ENCODE measurements at regions not wholly inside any gene's neighbourhood (a gene's known extent, or its start where the extent isn't known, plus 50 kb on each side); places are given as distances from the start of the nearest gene placed in this dataset.
"Not testable (repeated sequence)": the region's sequence is repeated elsewhere in the genome, so short reads cannot be mapped to it uniquely, and the experiment has no call there.

DNA sequence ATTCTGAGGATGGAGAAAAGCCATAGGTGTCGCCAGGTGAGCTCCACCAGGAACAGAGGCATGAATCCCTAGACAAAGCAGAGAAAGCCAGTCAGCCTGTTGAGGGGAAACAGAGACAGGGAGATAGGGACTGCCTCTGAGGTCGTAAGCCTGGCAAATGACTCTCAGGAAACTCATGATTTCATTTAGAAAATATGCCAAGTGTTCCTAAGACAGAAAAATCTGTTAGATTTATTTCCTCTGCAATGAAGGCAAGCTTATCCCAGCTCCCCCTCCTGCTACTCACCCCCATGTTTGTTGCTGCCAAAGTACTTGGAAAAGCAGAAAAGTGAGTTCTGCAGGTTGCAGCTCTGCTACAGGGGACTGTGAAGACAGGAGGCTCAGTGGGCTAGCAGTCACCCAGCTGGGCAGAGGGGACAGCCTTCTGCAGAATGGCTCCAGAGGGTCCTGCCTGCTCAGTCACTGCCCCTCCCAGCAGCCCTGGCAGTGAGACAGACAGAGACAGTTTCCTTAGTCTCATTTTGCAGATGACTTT is 184.3 kb downstream of the ADRA2A start:
- no peak for DNase-seq (ENCODE audit: extremely low read depth, low read depth)

DNA sequence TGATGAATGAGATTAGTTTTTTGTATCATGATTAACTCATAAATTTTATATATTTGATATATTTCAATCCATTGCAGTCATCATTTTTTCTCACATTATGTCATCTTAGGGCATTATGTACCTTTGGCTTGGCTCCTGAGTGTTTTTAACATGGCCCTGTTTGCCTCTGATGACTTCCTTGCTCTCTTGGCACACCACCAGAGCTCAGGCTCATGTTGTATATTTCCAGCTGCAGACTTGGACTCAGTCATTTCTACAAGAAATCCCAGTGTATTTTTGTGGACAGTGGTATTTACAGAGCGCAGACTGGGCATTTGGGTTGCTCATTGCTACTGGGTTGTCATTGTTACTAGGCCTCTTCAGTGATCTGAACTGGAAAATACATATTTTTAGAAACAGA is 188.5 kb downstream of the ADRA2A start:
- no peak for DNase-seq (ENCODE audit: extremely low read depth, low read depth)

DNA sequence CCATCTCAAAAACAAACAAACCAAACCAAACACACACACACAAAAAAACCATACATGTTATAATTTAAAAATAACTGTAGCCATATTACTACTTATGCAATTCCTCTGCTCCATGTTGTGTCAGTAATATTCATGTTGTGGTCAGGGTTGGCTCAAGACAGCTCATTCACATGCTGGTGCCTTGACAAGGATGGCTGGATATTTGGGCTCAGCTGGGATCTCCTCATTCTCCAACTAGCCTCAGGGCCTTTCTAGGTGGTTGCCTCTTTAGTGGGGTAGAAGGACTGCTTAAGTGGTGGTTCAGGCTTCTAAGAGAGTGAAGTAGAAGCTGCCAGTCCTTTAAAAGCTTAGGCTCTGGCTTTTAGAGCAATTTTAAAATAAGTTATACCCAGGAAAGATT is 189.3 kb downstream of the ADRA2A start:
- no peak for DNase-seq (ENCODE audit: extremely low read depth, low read depth)

DNA sequence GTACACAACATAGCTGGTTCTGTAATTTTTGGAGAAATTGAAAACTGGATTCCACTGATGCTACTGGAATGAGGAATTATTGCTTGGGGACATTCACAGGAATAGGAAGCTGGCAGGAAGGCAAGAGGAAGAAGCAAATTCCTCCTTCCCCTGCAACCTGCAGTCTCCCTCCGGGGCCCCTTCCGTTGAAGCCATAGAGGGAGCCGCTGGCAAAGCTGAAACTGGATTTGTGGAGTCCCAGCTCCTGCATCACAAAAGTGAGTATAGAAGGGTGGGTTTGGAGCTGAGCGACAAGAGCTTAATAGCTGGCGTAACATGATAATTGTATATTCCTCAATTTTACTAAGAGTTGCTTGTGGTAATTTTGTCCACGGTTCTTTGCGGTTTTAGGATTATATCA is 190.8 kb downstream of the ADRA2A start:
- no peak for DNase-seq (ENCODE audit: extremely low read depth, low read depth)

DNA sequence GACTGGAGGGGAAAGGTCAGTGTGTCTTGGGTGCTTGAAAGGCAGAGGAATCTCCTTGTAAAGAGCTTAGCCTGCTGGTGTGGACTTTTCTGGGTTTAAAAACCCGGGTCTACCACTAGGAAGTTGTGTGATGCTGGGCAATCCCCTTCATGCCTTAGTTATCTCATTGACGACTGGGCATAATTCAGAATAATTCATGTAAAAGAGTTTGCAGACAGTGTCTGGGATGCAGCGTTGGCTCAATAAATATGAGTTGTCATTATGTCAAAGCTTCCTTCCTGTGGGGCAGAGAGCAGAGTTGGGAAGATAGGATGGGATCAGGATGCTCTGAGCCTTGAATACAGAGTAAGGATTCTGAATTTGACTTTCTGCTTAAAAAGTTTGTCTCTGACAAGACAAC is 196.4 kb downstream of the ADRA2A start:
- DNase-seq (ENCODE audit: extremely low read depth, low read depth) = no peak

DNA sequence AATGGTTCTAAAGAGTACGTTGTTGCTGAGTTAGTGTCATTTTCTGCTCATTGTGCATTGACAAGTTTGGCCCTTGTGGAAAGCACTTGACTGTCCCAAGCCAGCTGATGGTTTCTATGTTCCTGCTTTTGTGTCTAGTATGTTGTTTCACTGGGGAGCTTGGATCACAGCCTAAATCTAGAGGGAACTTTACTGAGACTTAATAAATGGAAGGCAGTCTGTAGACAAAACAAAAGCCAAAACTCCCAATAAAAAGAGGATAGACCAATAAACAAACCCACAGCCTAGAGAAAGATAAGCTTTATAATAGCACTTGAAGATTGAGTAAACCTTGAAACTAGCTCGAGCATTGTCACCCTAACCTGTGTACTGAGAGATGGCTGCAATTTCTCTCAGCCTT is 196.8 kb downstream of the ADRA2A start:
- no peak for DNase-seq (ENCODE audit: extremely low read depth, low read depth)

DNA sequence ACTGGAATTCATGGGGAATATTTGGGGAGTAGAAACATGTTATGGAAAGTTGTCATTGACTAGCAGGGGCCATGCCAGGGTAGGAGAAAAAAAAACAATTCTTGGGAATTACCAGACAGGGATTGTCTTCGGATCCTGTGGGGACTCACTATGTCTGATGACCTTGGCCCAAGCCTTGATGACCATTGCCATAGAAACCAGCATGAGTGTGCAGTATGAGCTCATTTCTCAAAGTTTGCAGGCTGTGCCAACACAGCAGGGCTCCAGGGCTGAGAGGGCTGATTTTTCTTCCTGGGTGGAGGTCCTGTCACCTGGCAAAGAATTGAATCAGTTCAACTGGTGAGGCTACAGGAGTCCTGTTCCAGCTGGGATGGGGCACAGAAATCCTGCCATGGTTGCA is 198.3 kb downstream of the ADRA2A start:
- DNase-seq (ENCODE audit: extremely low read depth, low read depth) = no peak

DNA sequence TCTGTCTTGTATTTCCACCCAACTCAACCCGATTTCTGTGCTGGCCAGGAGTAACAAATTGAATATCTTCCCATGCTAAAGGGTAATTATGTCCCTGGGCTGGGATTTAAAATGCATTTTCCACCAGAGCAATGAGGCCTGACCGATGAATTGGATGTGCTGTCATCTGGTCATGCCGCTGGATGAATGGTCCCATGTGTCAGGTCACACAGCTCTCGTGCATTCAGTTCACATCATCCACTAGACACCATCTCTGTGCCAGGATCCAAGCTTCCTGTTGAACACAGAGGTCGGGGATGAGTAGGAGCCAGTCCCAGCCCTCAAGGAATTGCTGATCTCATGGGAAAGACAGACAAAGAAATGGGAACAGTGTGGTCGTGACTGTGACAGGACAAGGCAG is 200.8 kb downstream of the ADRA2A start:
- DNase-seq (ENCODE audit: extremely low read depth, low read depth) = no peak

DNA sequence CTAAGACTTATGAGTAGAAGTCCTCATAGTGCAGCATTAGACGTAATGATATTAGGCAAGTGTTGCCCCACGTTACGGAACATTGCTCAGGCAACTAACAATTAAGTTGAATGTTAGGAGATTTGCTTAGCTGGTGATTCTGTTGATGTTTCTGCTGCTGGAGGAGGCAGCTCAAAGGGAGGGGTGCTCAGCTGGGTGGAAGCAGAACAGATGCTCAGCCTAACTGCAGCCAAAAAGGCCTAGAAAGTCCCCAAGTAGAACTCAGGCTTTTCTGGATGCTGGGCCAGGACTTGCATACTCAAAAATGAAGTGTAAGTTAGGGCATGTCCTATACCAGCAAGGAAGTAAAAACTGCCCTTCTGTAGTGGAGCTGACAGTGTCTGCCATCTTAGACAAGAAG is 201.4 kb downstream of the ADRA2A start:
- DNase-seq (ENCODE audit: extremely low read depth, low read depth) = no peak

DNA sequence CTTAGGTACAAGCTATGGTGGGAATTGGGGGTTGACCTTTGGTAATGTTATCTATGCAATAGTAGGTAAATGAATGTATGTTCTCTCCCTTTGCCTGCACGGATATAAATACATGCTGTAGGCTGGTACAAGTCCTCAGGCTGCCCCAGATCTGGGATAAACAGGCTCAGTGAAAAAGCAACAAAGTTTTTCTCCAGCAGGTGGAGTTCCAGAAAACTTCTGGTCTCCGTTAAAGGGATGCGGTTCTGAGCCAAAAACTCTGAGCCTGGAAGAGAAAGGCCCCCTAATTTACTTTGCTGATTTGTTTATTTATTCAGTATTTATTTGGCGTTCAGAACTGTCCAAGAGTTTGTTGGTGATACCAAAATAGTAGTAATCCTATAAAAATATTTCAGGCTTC is 204.7 kb downstream of the ADRA2A start:
- no peak for DNase-seq (ENCODE audit: extremely low read depth, low read depth)

DNA sequence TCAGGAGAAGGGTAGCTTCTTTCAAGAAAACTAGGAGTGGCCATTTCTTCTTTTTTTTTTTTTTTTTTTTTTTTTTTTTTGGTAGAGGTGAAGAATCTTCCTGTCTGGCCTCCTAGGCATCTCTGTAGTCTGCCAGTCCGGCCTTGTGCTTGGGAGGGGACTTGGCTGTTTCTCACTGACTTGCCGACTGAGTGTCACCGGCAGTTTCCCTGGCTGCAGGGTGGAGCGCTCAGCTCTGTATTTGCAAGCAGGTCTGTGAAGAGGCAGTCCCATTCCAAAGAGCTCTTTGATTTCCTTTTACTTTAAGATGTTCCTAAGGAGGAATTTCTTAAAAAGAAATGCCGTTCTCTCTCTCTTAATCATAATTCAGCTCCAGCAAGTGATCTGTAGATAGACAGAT is 212.6 kb downstream of the ADRA2A start:
- no peak for DNase-seq (ENCODE audit: extremely low read depth, low read depth)

DNA sequence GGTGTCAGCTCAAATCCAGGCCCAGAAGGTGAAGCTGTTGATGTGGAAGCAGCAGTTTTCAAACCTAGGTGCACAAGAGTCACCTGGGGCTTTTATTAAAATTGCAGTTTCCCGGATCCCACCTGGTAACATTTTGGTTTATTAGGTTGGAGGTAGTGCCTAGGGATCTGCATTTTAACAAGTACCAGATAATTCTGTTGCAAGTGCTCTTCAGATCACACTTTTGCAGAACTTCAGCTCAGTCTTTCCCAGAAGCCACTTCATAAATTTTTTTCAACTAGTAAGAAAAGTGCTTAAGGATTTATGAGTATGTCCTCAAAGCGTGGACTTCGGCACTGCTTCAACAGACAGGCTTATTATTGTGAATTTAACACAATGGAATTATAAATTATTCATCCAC is 213.8 kb downstream of the ADRA2A start:
- no peak for DNase-seq (ENCODE audit: extremely low read depth, low read depth)

DNA sequence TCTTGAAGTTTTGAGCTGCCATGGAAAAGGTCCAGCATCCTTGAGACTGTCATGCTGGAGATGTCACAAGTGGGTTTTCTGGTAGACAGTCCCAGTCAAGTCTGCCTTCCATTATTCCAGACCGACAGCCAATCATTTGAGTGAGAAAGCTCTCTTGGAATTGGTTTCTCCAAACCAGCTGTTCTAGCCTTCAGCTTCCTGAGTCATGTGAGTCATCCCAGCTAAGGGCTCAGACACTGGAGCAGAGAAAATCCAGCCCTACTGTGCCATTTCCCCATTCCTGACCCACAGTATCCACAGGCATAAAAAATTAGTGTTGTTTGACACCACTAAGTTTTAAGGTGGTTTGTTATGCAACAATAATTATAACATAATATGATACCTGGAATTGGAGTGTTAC is 219.0 kb downstream of the ADRA2A start:
- no peak for DNase-seq (ENCODE audit: extremely low read depth, low read depth)

DNA sequence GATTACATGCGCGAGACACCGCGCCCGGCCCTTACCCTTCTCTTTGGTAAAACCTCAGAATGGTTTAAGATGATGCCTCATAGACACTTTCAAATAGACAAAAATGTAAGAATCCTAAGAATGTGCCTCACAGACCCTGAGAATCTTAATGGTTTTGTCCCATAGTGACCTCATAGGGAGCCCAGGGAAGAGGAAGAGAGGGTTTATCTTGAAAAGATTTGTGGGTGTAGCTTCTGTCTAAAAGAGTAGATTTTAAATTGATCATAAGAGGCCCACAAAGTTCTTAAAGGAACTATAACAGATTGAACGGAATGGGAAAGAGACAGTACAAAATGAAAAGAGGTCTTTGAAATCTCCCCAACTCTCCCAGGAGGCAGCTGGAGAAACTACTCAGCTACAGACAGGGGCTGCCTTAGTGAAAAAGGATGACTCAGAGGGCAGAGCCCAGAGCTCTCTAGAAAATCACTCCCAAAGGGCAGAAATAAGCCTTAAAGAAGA is 220.6 kb downstream of the ADRA2A start:
- DNase-seq (ENCODE audit: extremely low read depth, low read depth) = no peak

DNA sequence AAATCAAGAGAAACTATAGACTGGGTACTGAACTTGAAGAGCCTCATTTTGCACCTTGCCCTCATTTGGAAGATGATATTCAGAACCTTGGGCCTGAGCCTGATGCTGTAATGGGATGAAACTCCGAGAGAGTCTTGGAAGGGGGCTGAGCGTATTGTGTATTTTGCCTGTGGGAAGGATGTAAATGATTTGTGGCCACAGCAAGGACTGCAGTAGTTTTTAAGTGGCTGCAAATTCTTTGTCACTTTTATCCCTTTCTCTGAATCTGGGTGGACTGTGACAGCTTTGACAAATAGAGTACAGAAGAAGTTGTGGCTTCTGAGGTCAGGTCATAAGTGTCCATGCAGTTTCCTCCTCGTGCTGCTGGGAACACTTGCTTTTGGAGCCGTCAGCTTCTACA is 221.2 kb downstream of the ADRA2A start:
- DNase-seq (ENCODE audit: extremely low read depth, low read depth) = no peak

DNA sequence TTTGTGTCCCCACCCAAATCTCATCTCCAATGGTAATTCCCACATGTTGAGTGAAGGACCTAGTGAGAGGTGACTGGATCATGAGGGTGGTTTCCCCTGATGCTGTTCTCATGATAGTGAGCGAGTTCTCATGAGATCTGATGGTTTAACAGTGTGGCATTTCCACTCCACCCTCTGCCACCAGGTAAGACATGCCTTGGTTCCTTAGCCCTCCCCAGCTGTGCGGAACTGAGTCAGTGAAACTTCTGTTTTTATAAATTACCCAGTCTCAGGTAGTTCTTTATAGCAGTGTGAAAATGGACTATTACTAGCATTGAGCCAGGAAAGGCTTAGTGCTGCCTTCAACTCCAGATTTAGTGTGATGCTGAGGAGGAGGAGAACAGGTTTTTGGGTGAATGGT is 222.2 kb downstream of the ADRA2A start:
- DNase-seq (ENCODE audit: extremely low read depth, low read depth) = no peak

DNA sequence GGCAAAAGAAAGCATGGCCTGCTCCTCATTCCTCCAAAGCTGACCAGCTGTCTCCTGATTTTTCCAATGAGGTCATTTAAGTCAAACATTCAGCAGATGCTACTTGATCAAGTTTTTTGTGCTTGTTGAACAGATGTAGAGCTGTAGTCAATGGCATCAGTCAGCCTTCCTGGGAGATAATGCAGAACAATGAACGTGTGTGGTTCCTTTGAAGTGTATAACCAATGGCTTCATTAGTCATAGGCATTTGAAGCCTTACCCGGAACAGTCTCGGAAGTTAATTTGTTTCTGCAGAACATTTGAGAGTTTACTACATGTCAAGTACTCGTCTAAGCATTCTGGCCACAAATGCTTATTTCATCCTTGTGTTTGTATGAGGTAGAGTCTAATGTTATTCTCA is 227.1 kb downstream of the ADRA2A start:
- DNase-seq (ENCODE audit: extremely low read depth, low read depth) = no peak

DNA sequence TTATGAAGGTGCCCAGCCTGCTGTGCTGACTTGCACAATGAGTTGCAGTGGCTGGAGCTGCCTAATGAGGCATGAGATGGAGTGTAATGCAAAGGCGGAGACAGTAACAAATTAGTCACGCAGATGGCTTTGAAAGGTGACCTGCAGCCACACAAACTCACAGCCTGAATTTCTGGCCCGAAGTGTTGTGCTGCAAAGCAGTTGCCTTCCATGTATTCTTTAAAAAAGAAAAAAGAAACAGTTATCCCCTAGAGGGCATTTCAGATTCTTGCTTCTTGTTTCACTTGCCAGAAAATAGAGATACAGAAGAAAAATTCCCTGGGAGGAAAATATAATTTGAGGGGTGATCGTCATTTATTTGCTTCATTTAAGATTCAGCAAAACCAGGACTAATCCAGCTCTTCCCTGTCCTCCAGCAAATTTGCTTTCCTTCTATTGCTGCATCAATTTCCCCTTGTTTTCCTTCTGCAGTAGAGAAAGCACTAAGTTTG is 239.9 kb downstream of the ADRA2A start:
- no peak for DNase-seq (ENCODE audit: extremely low read depth, low read depth)

DNA sequence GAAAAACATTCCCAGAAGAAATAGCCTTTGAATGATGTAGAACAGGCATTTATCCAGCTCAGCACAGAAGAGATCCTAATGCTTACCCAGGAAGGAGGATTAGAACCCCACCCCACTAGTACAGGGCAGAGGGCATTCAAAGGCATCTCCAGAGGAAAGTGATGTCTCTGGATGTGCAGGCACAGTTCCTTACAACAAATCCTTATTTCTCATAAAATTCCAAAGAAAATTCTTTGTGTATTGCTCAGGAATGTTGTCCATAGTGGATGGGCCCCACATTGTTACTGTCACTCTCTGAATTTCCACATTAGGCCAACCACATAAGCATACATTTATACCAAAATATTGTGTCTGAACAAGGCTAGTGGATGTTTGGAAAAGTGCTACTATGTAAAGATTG is 243.0 kb downstream of the ADRA2A start:
- DNase-seq (ENCODE audit: extremely low read depth, low read depth) = no peak

DNA sequence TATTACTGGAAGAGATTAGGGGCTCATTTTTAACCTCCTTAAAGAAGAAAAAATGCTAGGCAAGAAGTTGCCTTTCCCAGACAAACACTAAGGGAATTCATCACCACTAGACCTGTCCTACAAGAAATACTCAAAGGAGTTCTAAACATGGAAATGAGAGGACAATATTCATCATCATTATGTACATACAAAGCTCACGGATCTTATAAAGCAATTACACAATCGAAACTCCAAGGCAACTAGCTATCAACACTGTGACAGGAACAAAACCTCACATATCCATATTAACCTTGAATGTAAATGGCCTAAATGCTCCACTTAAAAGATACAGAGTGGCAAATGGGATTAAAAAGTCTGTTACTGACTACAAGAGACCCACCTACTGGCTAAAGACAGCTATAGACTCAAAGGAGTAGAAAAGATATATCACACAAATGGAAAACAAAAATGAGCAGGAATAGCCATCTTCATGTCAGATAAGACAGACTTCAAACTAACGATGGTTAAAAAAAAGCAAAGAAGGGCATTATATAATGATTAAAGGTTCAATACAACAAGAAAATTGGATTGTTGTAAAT is 246.6 kb downstream of the ADRA2A start:
- no peak for DNase-seq (ENCODE audit: extremely low read depth, low read depth)

DNA sequence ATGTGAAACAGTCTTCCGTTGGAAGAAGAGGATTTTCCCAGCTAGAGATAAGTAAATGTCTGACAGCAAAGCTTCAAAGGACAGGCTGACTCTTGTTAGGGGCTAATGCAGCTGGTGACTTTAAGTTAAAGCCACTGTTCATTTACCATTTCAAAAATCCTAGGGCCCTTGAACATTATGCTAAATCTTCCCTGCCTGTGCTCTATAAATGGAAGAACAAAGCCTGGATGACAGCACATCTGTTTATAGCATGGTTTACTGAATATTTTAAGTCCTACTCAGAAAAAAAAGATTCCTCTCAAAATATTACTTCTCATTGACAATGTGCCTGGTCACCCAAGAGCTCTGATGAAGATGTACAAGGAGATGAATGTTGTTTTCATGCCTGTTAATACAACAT is 255.3 kb downstream of the ADRA2A start:
- DNase-seq (ENCODE audit: extremely low read depth, low read depth) = not testable (repeated sequence)

DNA sequence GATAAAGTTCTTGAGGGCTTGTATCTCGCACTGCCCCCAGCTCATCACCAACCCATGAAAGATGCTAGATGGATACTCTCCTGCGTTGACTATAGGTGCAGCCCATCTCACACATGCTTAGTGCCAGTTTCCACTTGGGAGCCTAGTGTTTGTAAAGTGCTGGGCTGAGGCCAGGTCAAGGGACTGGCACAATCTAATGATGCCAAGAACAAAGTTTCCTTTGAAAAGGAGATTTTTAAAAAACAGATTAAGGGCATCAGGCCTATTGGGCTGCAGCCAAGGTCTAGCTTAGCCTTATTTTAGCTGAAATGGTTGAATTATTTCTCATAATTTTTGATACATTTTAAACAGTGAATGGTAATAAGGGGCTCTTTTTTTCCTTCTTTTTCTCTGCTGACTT is 259.0 kb downstream of the ADRA2A start:
- no peak for DNase-seq (ENCODE audit: extremely low read depth, low read depth)

DNA sequence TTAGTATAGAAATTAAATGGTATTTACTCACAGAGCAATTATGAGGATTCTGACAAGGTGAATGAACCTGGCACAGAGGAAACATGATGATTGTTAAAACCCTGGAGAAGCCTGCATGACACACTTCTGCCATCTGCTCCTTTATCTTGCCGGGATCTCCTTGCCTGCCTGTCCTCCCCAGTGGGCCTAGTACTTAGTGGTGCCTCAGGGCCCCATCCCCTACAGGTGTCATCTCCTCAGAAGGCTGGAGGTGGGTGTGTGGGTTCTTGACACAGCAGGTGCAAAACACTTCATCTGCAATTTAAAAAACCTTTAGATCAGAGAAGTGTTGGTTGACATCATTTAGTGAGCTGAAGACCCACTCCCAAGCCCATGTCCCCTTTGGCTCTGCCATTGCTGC is 261.2 kb downstream of the ADRA2A start:
- DNase-seq (ENCODE audit: extremely low read depth, low read depth) = no peak
